Esophagus squamous epithelium (tissue), 4 donors: ENCODE measurements at regions not wholly inside any gene's neighbourhood (a gene's known extent, or its start where the extent isn't known, plus 50 kb on each side); places are given as distances from the start of the nearest gene placed in this dataset.

Source experiments
- POLR2A ChIP-seq, 4 donors: fragments of 450-650 bp; IDR thresholded peaks; one replicate each; pipeline ENCODE4 v1.6.1; 2017; ENCODE audit warnings: antibody characterized with exemption in 4 of 4, mild to moderate bottlenecking in 4 of 4, moderate library complexity in 3 of 4
- TF ChIP-seq, protein P1 (sequence below), 6 experiments: fragments of 450-650 bp in 4 of 6; fragments of 200-600 bp in 2 of 6; sonication (generic) in 2 of 6; IDR thresholded peaks; one replicate each; pipeline ENCODE4 v1.5.1; 2016 to 2019; ENCODE audit warnings: antibody characterized with exemption in 6 of 6, mild to moderate bottlenecking in 4 of 6, moderate library complexity in 4 of 6

- TF ChIP-seq, protein P1, sequence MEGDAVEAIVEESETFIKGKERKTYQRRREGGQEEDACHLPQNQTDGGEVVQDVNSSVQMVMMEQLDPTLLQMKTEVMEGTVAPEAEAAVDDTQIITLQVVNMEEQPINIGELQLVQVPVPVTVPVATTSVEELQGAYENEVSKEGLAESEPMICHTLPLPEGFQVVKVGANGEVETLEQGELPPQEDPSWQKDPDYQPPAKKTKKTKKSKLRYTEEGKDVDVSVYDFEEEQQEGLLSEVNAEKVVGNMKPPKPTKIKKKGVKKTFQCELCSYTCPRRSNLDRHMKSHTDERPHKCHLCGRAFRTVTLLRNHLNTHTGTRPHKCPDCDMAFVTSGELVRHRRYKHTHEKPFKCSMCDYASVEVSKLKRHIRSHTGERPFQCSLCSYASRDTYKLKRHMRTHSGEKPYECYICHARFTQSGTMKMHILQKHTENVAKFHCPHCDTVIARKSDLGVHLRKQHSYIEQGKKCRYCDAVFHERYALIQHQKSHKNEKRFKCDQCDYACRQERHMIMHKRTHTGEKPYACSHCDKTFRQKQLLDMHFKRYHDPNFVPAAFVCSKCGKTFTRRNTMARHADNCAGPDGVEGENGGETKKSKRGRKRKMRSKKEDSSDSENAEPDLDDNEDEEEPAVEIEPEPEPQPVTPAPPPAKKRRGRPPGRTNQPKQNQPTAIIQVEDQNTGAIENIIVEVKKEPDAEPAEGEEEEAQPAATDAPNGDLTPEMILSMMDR (IDR thresholded peaks at IDR 0.05), result no peak
- no peak for TF ChIP-seq POLR2A (IDR thresholded peaks at IDR 0.05)
These were observed 135.6 kb upstream of the CACNA1E start for GRCh38 chr1:181347495-181348390.
